Omental fat pad (tissue), 3 donors: ENCODE measurements at regions not wholly inside any gene's neighbourhood (a gene's known extent, or its start where the extent isn't known, plus 50 kb on each side); places are given as distances from the start of the nearest gene placed in this dataset.

ENCODE experiments used
- ATAC-seq: fragments of 150-250 bp; one replicate; pipeline ENCODE4 v1.9.1; 2016; ENCODE audit warnings: mild to moderate bottlenecking, moderate library complexity; ENCODE audit not compliant: low FRiP score
- DNase-seq: peaks from one replicate; pipeline ENCODE4 v3.0.0-alpha.2; 2019; ENCODE audit warnings: low spot score
- TF ChIP-seq, protein P1 (sequence below), 3 donors: fragments of 450-650 bp; IDR thresholded peaks; one replicate each; pipeline ENCODE4 v1.5.1; 2016 to 2017; ENCODE audit warnings: antibody characterized with exemption in 3 of 3, mild to moderate bottlenecking in 3 of 3, moderate library complexity in 2 of 3

DNA sequence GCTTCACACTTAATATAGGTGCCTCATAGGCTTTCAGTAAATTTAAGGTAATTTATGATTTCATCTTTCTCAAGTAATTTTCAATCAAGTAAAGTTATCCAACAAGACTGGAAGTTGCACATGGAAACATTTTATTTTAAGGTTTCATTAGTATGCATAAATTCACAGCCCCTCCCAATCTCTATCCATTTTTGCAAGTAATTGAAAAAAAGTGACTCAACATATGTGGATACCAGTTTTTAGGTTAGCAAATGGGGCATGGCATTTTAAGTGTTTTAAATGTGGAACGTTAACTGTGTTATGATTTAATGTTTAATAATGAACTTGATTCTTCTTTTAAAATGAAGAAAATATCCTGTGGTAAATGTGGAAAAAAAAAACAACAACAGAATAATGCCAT, 532.8 kb downstream of the FOXG1 start:
- ATAC-seq: no peak
- TF ChIP-seq, protein P1, sequence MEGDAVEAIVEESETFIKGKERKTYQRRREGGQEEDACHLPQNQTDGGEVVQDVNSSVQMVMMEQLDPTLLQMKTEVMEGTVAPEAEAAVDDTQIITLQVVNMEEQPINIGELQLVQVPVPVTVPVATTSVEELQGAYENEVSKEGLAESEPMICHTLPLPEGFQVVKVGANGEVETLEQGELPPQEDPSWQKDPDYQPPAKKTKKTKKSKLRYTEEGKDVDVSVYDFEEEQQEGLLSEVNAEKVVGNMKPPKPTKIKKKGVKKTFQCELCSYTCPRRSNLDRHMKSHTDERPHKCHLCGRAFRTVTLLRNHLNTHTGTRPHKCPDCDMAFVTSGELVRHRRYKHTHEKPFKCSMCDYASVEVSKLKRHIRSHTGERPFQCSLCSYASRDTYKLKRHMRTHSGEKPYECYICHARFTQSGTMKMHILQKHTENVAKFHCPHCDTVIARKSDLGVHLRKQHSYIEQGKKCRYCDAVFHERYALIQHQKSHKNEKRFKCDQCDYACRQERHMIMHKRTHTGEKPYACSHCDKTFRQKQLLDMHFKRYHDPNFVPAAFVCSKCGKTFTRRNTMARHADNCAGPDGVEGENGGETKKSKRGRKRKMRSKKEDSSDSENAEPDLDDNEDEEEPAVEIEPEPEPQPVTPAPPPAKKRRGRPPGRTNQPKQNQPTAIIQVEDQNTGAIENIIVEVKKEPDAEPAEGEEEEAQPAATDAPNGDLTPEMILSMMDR (IDR thresholded peaks at IDR 0.05): no peak
- DNase-seq: no peak

DNA sequence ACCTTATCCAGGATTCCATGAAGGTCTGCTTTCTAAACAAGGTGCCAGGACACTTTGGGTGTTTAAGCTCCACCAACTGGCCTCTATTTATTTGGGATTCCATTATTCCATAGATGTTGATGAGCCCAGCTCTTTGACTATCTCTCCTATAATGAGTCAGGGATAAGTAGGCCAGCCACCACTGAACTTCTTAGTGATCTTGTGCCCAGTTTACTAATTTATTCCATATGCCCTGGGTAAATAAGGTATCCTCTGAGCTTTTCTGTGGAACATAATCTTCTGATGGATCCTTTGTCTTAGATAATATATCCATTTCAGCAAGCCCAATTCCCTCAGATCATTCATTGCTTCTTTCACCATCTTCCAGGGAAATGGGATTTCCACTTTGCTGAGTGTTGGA, 535.0 kb downstream of the FOXG1 start:
- ATAC-seq: no peak
- TF ChIP-seq, protein P1 (IDR thresholded peaks at IDR 0.05): no peak
- no peak for DNase-seq

DNA sequence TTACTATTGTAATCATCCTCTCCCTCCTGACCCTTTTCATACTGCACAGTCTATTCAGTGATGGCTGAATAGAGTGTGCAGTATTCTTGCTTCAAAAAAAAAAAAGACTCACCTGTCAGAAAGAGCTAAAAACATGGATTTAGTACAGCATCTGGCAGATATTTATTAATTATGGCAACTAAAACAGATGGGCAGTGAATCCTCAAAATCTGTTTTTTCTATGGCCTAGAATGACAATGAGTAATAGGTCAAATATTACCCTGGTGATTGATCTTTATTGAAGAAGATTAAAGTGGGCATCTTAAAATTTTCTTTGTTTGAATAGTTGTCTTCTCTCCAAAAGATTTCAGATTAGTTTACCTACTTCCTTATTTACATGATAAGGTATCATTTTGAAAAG, 543.6 kb downstream of the FOXG1 start:
- no peak for ATAC-seq
- TF ChIP-seq, protein P1 (IDR thresholded peaks at IDR 0.05): no peak
- no peak for DNase-seq

DNA sequence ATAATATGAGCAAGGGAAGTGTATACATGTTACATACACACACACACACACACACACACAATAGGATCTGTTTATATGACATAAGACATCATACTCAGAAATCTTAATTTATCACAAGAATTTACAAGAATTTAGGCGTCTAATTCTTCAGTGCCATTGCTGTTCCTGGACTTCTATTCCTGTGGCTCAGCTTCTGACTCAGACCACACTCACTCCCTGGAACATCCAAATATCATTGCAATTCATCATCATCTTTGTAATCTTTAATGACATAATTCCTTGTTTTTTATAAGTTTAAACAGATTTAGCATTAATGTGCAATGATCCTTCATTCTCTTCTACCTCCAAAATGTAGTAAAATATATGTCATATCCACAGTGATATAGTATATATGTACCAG, 544.2 kb downstream of the FOXG1 start:
- ATAC-seq (no peak), DNase-seq (no peak)
- TF ChIP-seq, protein P1 (IDR thresholded peaks at IDR 0.05): no peak

DNA sequence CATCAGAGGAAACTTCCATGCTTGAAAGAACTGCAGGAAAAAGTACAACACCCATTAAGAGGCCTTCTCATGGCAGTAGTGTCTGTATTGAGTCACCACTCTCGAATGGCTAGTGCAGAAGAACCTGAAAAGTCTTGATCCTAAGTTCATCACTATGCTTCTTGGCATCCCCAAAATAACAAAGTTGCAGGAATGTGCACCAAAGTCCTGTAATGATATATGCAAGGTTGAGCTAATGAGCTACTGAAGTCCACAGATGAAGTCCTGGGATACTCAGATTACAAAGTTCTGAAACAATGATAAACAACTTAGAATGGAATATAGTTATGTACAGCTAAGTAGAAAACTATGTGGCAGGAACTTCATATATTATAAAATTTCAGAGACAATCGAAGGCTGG, 545.4 kb downstream of the FOXG1 start:
- ATAC-seq (no peak), DNase-seq (no peak)
- TF ChIP-seq, protein P1 (IDR thresholded peaks at IDR 0.05): no peak

DNA sequence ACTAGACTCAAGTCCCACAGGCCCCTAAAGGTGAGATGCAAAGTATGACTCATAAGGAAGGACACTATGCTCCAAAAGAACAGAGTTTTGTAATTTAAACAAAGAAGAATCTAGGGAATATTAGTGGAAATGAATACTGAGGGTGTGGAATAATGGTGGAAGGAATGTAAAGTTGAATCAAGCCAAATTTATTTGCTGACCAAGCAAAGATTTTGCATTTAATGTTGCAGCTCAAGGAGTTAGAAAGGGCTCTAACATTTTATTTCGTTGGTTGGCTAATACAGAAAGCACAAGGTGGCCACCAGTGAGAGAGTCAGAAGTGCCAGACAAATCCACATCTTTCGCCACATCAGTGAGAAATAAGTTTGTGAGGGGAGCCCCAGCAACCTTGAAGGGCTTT, 550.3 kb downstream of the FOXG1 start:
- DNase-seq: no peak
- no peak for ATAC-seq
- TF ChIP-seq, protein P1 (IDR thresholded peaks at IDR 0.05): no peak

DNA sequence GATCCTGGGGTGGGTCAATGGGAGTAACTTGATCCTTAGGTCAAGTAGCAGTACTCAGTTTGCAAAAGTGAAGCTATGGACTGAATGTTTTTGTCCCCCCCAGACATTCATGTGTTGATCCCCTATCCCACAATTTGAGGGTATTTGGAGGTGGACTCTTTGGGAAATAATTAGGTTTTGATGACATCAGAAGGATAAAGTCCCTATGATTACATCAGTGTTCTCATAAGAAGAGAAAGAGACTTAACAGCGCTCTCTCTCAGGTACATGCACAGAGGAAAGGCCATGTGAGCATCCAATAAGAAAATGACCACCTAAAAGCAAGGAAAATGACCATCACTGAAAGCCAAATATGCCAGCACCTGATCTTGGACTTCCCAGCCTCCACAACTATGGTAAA, 550.8 kb downstream of the FOXG1 start:
- no peak for ATAC-seq
- no peak for DNase-seq
- TF ChIP-seq, protein P1 (IDR thresholded peaks at IDR 0.05): no peak
